ENCODE measurements at regions not wholly inside any gene's neighbourhood (a gene's known extent, or its start where the extent isn't known, plus 50 kb on each side); places are given as distances from the start of the nearest gene placed in this dataset.

DNA sequence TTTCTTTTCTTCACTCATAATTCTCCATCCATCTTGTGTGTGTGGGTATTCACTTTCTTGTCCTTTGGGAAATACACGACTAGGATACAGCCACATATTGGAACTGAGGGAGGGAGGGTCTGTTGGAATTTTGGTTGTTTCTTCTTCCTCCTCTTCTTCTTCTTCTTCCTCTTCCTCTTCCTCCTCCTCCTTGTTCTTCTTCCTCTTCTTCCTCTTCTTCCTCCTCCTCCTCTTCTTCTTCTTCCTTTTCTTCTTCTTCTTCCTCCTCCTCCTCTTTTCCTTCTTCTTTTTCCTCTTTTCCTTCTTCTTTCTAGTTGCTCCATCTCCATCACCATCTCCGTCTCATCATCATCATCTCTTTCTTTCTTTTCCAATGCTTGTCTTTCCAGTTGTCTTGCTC, 1307.3 kb upstream of the ZEB2 start:
- no peak overlapping the region for H3K27ac ChIP-seq
- H3K27me3 ChIP-seq (replicated peaks), result no peaks in the 10 kb centered on the region
- H3K4me3 ChIP-seq (ENCODE audit: low read depth, low read length), result no peak overlapping the region
- no peak for DNase-seq
- in situ Hi-C loops (cut with HindIII; ENCODE audit: low pct_ligation_motif_present, low sequenced_read_pairs), result no loop called here
- H3K36me3 ChIP-seq (replicated peaks), result no peaks in the 10 kb centered on the region
- TF ChIP-seq, protein P1, sequence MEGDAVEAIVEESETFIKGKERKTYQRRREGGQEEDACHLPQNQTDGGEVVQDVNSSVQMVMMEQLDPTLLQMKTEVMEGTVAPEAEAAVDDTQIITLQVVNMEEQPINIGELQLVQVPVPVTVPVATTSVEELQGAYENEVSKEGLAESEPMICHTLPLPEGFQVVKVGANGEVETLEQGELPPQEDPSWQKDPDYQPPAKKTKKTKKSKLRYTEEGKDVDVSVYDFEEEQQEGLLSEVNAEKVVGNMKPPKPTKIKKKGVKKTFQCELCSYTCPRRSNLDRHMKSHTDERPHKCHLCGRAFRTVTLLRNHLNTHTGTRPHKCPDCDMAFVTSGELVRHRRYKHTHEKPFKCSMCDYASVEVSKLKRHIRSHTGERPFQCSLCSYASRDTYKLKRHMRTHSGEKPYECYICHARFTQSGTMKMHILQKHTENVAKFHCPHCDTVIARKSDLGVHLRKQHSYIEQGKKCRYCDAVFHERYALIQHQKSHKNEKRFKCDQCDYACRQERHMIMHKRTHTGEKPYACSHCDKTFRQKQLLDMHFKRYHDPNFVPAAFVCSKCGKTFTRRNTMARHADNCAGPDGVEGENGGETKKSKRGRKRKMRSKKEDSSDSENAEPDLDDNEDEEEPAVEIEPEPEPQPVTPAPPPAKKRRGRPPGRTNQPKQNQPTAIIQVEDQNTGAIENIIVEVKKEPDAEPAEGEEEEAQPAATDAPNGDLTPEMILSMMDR (IDR thresholded peaks at IDR 0.05; ENCODE audit: low read depth, low read length, missing control alignments), result no peak

DNA sequence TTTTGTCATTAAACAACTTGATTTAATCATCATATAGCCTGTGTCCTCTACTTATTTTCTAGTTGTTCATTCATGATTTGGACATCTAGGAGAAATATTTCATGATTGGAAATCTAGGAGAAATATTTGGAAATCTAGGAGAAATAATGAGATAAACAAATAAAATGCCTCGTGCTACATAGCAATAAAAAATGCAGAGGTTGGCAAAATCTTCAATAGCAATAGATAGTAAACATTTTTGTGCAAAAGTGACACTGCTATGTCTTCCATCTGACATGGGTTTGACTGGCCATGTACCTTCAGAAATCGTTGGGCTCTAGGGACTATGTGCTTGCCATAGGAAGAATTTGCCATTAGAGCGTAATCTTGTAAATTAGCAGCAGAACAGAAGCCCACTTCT, 1304.5 kb upstream of the ZEB2 start:
- TF ChIP-seq, protein P1 (IDR thresholded peaks at IDR 0.05; ENCODE audit: low read depth, low read length, missing control alignments), result no peak
- Histone ChIP-seq H3K27me3 (replicated peaks) (no peaks in the 10 kb centered on the region), H3K27ac (no peak overlapping the region), H3K36me3 (replicated peaks) (no peaks in the 10 kb centered on the region), H3K4me3 (ENCODE audit: low read depth, low read length) (no peak overlapping the region)
- in situ Hi-C loops (cut with HindIII; ENCODE audit: low pct_ligation_motif_present, low sequenced_read_pairs), result no loop called here
- no peak for DNase-seq

DNA sequence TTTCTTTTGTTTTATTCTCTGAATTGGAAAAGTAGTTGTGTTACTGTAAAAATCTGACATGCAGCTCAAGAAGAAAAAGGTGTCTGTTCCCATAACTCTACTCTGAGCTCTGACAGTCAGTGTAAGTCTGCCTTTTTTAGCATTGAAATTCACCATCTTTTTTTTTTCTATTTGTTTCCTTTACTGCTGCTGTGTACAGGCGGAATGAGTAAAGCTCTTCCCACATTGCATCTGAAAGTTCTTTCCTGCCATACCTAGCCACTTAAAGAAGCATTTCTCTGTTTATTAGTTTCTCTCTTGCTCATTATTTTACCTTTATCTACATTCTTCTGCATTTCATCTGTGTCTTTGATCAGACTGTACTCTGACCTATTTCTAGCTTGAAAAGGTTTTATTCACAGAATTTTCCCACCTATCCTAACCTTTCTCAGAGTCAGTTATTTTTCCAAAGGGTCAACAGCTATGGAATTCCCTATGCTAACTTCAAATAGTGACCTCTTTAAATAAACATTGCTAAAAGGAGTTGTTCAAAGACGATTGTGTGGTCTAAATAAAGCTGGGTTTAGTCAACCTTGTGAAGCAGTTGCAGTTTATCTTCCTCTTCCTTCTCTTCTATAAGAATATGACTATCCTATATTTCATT, 1303.1 kb upstream of the ZEB2 start:
- in situ Hi-C loops (cut with HindIII; ENCODE audit: low pct_ligation_motif_present, low sequenced_read_pairs), result no loop called here
- DNase-seq, result no peak
- H3K27me3 ChIP-seq (replicated peaks), result no peaks in the 10 kb centered on the region
- H3K36me3 ChIP-seq (replicated peaks), result no peaks in the 10 kb centered on the region
- H3K27ac ChIP-seq, result no peak overlapping the region
- TF ChIP-seq, protein P1 (IDR thresholded peaks at IDR 0.05; ENCODE audit: low read depth, low read length, missing control alignments), result no peak
- no peak overlapping the region for H3K4me3 ChIP-seq (ENCODE audit: low read depth, low read length)

DNA sequence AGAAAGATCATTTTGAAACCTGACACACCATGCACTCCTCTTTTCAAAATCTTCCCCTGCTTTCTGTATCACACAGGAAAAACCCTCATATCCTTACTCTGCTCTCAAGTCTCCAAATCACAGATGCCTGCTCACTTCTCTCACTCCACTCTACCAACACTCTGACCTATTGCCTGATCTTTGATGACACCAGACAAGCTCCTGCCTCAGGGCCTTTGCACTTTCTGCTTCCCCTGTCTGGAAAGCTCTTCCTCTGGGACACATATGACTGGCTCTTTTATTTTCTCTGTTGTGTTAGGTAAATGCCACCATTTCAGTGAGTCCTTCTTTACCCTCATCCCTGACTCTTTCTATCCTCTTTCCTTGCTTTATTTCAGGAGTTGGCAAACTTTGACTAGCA, 1300.7 kb upstream of the ZEB2 start:
- H3K27ac ChIP-seq, result no peak overlapping the region
- in situ Hi-C loops (cut with HindIII; ENCODE audit: low pct_ligation_motif_present, low sequenced_read_pairs), result no loop called here
- DNase-seq, result no peak
- H3K36me3 ChIP-seq (replicated peaks), result no peaks in the 10 kb centered on the region
- no peak overlapping the region for H3K4me3 ChIP-seq (ENCODE audit: low read depth, low read length)
- no peaks in the 10 kb centered on the region for H3K27me3 ChIP-seq (replicated peaks)
- TF ChIP-seq, protein P1 (IDR thresholded peaks at IDR 0.05; ENCODE audit: low read depth, low read length, missing control alignments), result no peak

DNA sequence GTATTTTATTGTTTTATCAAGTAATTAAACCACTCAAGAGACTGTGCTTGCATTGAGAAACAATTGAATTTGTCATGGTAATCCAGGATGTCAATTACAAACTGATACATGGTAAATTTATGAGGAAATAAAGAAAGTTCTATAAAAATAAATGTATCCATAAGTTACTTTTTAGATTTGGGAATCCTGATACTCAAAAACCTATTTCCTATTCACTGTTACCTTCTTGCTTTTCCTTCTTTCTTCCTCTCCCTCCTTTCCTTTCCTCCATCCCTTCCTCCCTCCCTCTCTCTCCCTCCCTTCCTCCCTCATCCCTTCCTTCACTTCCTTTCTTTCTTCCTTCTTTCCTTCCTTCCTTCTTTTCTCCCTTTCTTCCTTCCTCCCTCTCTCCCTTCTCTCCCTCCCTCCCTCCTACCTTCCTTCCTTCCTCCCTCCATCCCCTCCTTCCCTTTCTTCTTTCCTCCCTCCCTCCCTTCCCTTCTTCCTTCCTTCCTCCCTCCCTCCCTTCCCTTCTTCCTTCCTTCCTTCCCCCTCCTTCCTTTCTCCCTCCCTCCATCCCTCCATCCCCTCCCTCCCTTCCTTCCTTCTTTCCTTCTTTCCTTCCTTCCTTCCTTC, 1299.1 kb upstream of the ZEB2 start:
- H3K27me3 ChIP-seq (replicated peaks), result no peaks in the 10 kb centered on the region
- TF ChIP-seq, protein P1 (IDR thresholded peaks at IDR 0.05; ENCODE audit: low read depth, low read length, missing control alignments), result no peak
- H3K27ac ChIP-seq, result no peak overlapping the region
- no peaks in the 10 kb centered on the region for H3K36me3 ChIP-seq (replicated peaks)
- in situ Hi-C loops (cut with HindIII; ENCODE audit: low pct_ligation_motif_present, low sequenced_read_pairs), result no loop called here
- H3K4me3 ChIP-seq (ENCODE audit: low read depth, low read length), result no peak overlapping the region
- DNase-seq, result no peak

DNA sequence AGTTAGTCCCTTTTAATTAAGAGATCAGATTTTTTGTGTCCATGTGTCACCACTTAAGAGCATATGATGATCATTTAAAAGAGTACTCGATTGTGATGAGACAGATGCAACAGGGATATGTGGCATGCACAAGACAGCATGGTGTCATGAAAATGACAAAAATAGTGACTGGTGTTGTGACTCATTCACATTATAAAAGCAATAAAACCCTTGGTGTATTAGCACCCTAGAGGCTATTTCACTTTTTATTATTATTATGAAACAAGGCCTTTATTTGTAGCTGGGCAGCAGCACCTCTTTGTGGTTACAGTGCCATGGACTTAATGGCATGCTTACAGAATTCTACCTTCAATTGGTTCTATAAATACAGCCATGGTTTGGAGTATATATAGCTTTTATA, 1296.0 kb upstream of the ZEB2 start:
- in situ Hi-C loops (cut with HindIII; ENCODE audit: low pct_ligation_motif_present, low sequenced_read_pairs), result no loop called here
- H3K36me3 ChIP-seq (replicated peaks), result no peaks in the 10 kb centered on the region
- DNase-seq, result no peak
- H3K4me3 ChIP-seq (ENCODE audit: low read depth, low read length), result no peak overlapping the region
- no peak overlapping the region for H3K27ac ChIP-seq
- TF ChIP-seq, protein P1 (IDR thresholded peaks at IDR 0.05; ENCODE audit: low read depth, low read length, missing control alignments), result no peak
- H3K27me3 ChIP-seq (replicated peaks), result no peaks in the 10 kb centered on the region
